HG02642 (cell line): ENCODE measurements at regions not wholly inside any gene's neighbourhood (a gene's known extent, or its start where the extent isn't known, plus 50 kb on each side); places are given as distances from the start of the nearest gene placed in this dataset.

ENCODE experiments used
- ATAC-seq: cut with Tn5 transposase; IDR thresholded peaks from one replicate; pipeline ENCODE4 v1.9.1; 2021; ENCODE audit warnings: mild to moderate bottlenecking; ENCODE audit not compliant: unreplicated experiment, poor library complexity

- no peak for ATAC-seq
Observed at GRCh38 chr1:73136975-73137374, 854.6 kb upstream of the NEGR1 start.

GRCh38 chr1:73106931-73107330 lies 824.6 kb upstream of the NEGR1 start:
- ATAC-seq = no peak

DNA sequence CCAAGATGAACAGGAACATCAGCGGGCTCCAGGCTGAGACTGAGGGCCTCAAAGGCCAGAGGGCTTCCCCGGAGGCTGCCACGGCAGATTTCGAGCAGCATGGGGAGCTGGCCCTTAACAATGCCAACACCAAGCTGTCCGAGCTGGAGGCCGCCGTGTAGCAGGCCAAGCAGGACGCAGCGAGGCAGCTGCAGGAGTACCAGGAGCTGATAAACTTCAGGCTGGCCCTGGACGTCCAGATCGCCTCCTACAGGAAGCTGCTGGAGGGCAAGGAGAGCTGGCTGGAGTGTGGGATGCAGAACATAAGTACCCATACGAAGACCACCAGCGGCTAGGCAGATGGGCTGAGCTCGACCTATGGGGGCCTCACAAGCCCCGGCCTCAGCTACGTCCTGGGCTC lies 823.4 kb upstream of the NEGR1 start:
- ATAC-seq = no peak

- no peak for ATAC-seq
Observed at GRCh38 chr1:73104749-73105148, 822.4 kb upstream of the NEGR1 start.

DNA sequence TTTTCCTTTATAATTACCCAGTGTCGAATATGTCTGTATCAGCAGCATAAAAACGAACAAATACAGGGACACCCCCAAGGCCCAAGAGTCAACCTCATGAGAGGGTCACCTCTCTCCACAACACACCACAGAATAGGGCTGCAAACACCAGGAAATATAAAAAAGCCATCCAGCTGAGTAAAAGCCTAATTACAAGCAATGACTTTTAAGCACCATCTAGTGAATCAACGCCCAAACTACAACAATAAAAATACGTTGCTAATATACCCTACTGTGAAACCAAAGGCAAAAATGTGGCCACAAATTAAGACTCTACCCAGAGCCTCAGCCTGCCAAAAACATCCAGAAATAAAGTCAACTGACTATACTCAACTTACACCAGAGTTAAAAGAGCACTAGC lies 817.9 kb upstream of the NEGR1 start:
- ATAC-seq = no peak

DNA sequence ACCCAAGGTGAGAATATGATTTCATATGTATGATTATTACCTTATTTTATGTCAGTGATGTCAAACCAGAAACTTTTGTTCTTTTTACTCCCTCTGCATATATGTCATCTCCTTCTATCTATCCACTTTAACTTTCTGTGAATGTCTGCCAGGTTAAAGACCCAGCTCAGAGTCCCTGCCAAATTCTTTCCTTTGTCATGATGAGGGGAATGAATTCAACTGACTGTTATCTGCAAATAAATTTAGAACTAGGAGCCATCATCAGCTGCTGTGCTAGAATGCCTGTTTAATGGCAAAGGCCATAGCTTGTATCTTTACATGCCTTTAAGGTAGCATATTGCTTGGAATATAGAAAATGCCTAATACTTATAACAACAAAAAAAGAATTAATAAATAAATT lies 815.6 kb upstream of the NEGR1 start:
- ATAC-seq = no peak

DNA sequence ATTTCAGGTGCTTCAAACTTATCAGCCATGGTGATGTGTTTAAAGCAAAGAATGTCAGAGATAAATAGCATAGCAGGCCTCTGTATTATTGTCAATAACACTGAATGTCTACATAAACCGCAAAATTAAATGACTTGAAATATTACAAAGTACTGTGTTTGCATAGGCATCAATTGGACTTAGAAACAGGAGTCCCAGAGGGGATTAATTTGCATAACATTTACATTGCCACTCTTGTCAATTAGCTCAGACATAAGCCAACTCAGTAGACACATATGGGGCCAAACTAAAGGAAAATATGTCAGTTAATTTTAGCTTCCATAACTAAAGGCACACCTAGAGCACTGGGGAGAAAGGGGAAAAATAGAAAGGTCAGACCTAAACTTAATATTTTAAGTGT lies 814.5 kb upstream of the NEGR1 start:
- ATAC-seq = no peak

DNA sequence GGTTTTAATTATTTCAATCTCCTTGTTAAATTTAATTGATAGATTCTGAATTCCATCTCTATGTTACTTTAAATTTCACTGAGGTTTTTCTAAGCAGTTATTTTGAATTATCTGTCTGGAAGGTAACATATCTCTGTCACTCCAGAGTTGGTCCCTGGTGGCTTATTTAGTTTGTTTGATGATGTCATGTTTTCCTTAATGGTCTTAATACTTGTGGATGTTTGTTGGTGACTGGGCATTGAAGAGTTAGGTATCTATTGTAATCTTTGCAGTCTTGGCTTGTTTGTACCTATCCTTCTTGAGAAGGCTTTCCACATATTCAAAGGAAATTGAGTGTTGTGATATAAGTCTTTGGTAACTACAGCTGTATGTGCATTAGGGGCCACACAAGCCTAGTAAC lies 810.0 kb upstream of the NEGR1 start:
- no peak for ATAC-seq

GRCh38 chr1:73066866-73067265 lies 784.5 kb upstream of the NEGR1 start:
- ATAC-seq = no peak

DNA sequence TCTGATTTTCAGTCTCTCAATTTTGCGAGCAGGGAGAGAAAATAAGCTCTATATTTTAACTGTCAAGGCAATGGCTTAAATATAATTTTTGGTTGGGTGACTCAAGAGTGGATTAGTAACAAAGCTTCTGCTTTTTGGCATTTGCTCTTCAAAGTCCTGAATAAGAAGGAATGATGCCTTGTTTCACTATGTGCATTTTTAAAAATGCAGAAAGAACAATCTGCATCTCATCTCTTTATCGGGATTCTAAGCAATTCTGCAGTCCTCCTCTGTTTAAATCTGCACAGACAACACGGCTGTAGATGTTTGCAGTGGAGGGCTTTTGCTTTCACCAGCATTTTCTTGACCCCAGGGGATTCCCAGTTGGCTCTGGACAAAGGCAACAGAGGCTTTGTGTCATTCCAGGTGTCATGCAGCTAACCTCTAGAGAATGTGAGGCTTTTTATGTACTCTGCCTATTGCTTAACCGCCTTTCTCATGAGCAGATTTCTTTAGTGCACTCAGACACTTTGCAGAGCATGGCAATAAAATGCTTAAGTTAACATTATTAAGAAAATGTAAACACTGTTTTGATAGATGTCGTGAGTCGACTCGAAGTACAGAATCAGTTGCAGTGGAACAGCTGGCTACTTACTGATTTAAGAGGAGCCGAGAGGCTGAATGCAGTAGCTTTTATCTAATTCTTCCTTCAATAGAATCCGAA lies 783.2 kb upstream of the NEGR1 start:
- ATAC-seq = no peak

DNA sequence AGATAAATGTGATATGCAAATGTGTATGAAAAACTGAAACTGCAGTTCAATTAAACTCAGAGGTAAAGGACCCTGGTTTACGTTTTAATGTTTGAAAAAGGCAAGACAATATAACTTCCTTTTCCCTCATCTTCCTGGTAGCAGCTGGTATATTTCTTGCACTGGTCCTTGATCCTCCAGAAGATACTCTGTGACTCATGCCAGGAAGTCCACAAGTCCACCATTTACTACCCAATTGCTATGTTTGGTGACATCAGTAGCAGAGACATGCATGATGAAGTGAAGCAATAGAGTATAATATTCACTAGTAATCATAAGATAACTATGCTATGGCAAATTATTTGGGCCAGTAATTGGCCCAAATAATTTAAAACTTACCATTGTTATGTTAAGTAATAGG lies 774.5 kb upstream of the NEGR1 start:
- no peak for ATAC-seq

- ATAC-seq = no peak
Observed at GRCh38 chr1:73044241-73045036, 762.1 kb upstream of the NEGR1 start.

- ATAC-seq = no peak
Observed at GRCh38 chr1:73042403-73042802, 760.1 kb upstream of the NEGR1 start.

- ATAC-seq = no peak
Observed at GRCh38 chr1:73040811-73041210, 758.5 kb upstream of the NEGR1 start.

DNA sequence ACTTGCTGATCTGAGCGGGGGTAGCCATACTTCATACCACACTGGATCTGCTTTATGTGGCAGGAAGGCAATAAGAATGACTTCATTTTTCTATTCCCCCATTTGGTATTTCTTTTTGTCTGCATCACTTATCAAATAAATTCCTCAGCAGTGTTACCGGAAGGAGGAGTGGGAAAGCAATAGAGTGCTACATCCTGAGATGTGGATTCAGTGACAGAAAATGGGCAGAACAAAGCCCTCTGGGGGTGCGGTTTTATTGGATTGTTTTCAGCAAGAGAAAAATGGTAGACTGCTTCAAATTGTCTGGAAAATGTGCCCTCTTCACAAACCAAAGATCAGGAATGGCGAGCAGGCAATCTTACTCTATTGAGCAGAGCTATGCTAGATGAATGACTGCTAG lies 751.9 kb upstream of the NEGR1 start:
- no peak for ATAC-seq

DNA sequence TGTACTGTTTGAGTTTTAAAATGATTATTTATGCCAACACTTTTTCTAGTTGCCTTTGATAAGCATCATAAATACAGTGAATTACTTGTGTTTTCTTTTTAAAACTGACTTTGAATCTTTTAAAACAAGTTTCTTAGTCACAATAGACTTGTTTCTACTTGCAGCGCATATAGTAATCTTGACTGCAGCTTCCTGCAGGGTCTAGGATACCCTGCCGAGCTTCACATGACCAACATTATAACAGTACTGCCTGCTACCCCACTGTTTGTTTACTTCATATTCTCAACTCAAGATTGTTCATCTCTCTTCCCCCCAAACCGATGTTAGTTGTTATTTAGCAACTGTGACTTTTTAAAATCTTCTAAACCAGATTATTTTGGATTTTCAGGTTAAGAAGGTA lies 751.3 kb upstream of the NEGR1 start:
- no peak for ATAC-seq

DNA sequence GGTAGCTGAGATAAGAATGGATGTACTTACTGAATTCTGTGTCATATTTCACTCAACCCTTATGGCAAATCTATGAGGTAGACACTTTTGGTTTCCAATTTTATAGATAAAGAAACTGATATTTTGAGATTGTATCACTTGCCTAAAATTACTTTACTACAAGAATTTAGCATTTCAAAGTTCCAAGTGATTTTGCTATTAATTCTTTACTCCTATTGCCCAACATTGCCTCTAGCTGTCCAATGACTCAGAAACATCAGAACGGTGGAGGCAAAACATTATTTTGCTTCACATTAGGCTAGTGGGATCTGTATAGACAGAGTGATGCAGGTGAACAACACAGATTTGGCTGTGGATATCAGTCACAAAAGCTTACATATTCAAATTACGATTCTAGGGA lies 747.2 kb upstream of the NEGR1 start:
- ATAC-seq = no peak

DNA sequence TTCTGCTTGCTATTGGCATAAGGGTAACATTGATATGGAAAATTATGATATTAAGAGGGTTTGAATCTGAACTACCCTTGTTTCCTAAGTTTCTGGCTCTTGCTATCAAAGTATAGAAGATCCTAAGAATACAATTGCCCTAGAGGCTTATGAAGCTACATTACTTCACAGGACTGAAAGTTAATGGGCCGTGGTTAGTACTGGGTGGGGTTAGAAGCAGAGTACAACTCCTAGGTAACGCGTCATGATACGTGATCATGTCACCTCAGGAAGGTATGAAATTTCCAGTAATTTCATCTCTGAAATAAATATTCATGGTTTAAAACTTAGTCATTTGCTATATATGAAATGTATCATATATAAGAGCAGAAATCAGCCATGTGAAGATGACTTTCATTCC lies 743.8 kb upstream of the NEGR1 start:
- ATAC-seq = no peak

DNA sequence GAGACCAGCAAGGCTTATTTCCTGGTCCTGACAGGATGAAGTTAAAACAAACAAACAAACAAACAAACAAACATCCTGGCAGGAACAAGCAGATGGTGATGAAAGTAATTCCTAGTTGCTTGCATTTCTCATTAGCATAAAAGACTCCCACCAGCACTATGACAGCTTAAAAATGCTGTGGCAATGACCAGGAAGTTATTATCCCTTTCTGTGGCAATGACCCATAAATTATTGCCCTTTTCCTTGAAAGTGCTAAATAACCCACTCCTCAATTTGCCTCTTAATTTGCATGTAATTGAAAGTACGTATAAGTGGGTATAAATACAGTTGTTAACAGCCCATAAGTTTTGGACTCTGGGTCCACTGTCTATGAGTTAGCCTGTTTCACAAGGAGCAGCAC lies 727.6 kb upstream of the NEGR1 start:
- no peak for ATAC-seq

GRCh38 chr1:73009311-73009710 lies 727.0 kb upstream of the NEGR1 start:
- ATAC-seq = no peak

DNA sequence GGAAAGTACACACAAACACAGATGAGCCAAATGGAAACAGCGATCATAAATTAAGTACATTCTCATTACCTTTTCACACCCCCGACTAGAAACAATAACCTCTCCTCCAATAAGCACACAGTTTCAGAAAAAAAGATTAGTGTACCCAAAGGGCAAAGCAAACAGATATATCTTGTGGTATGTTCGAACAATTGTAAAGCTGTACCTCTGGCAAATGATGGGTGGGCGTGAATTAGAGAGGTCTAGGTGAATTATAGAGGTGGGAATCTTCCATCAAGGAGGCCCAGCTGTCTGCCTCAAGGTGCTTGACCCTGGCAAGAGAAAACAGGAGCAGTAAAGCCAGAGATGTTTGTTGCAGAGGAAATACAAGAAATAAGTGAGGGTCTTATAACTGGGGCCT lies 715.3 kb upstream of the NEGR1 start:
- no peak for ATAC-seq

GRCh38 chr1:72997041-72997440 lies 714.7 kb upstream of the NEGR1 start:
- no peak for ATAC-seq
